GM12878 (cell line): ENCODE measurements at regions not wholly inside any gene's neighbourhood (a gene's known extent, or its start where the extent isn't known, plus 50 kb on each side); places are given as distances from the start of the nearest gene placed in this dataset.

ENCODE experiments used
- ATAC-seq: fragments of 200-7000 bp; cut with Tn5 transposase; 3 replicates; pipeline ENCODE4 v1.9.1; 2020; ENCODE audit warnings: mild to moderate bottlenecking, moderate library complexity
- BruUV-seq: library from RNA; stranded (reverse); fragments of 400-500 nt; replicated peaks from 2 replicates; lab custom pipeline; 2021; lab: Mats Ljungman, UMichigan
- CTCF ChIA-PET: fragments of 300-600 bp; sonication (Branson Sonifier 250); formaldehyde crosslinking; extraction: SDS; loops from one replicate; lab custom pipeline; 2021; ENCODE audit warnings: inconsistent platforms; lab: Yijun Ruan, JAX
- POLR2A ChIA-PET: fragments of 350-600 bp; formaldehyde crosslinking; extraction: SDS; loops from one replicate; lab custom pipeline; 2021; ENCODE audit warnings: inconsistent platforms; lab: Charles Lee
- RAD21 ChIA-PET: fragments of 300-600 bp; sonication (Branson Sonifier 250); formaldehyde crosslinking; loops from one replicate; lab custom pipeline; 2023; ENCODE audit warnings: antibody characterized with exemption; ENCODE audit not compliant: unreplicated experiment; lab: Charles Lee
- SMC1A ChIA-PET: fragments of 300-600 bp; sonication (Branson Sonifier 250); formaldehyde crosslinking; loops from one replicate; lab custom pipeline; 2023; ENCODE audit not compliant: unreplicated experiment, uncharacterized antibody; lab: Charles Lee
- DNase-seq: peaks from one replicate; pipeline ENCODE4 v3.0.0-alpha.2; 2011; ENCODE audit warnings: low read depth, low spot score
- FAIRE-seq: peaks from 3 replicates; lab custom pipeline; 2011; peaks lifted over from hg19 to GRCh38; lab: Jason Lieb, UNC
- H2AFZ ChIP-seq: 2 replicates; pipeline ENCODE4 v1.6.0; 2011; ENCODE audit warnings: low read depth, low read length, control low read depth; ENCODE audit not compliant: control insufficient read depth
- H3K27ac ChIP-seq: 2 replicates; pipeline ENCODE4 v1.5.1; 2011; ENCODE audit warnings: control low read depth; ENCODE audit not compliant: control insufficient read depth, insufficient read depth
- H3K27me3 ChIP-seq, 2 experiments: replicated peaks in 1 of 2; 2 replicates each; pipeline versions ENCODE4 v1.6.0 to v1.6.1; 2011; ENCODE audit warnings: low read length in 1 of 2; ENCODE audit not compliant: control insufficient read depth in 2 of 2, insufficient read depth in 2 of 2
- H3K36me3 ChIP-seq, 2 experiments: 2 replicates each; pipeline ENCODE4 v1.5.1; 2011; ENCODE audit warnings: low read length in 1 of 2; ENCODE audit not compliant: control insufficient read depth in 2 of 2, insufficient read depth in 2 of 2
- H3K4me1 ChIP-seq: 2 replicates; pipeline ENCODE4 v1.6.1; 2011; ENCODE audit warnings: mild to moderate bottlenecking, low read length, moderate library complexity, mixed read lengths; ENCODE audit not compliant: control insufficient read depth, insufficient read depth
- H3K4me2 ChIP-seq: 2 replicates; pipeline ENCODE4 v1.6.0; 2011; ENCODE audit warnings: control low read depth; ENCODE audit not compliant: control insufficient read depth, insufficient read depth
- H3K4me3 ChIP-seq: fragments of 200-600 bp; sonication (generic); 2 replicates; pipeline ENCODE4 v1.5.1; 2016
- H3K79me2 ChIP-seq: 2 replicates; pipeline ENCODE4 v1.6.0; 2011; ENCODE audit warnings: low read length; ENCODE audit not compliant: control insufficient read depth, insufficient read depth
- H3K9ac ChIP-seq: 2 replicates; pipeline ENCODE4 v1.8.0; 2011; ENCODE audit warnings: low read length, control low read depth, mixed read lengths; ENCODE audit not compliant: control insufficient read depth, insufficient read depth
- H3K9me3 ChIP-seq: replicated peaks from 3 replicates; pipeline ENCODE4 v1.5.1; 2011; ENCODE audit warnings: mild to moderate bottlenecking, low read length; ENCODE audit not compliant: control insufficient read depth, insufficient read depth
- H4K20me1 ChIP-seq: 2 replicates; pipeline ENCODE4 v1.6.0; 2011; ENCODE audit not compliant: control insufficient read depth, insufficient read depth
- BCL11A ChIP-seq: IDR thresholded peaks from 2 replicates; pipeline ENCODE4 v1.6.1; 2011; ENCODE audit warnings: low read depth, low read length
- BMI1 ChIP-seq: fragments of 450-650 bp; IDR thresholded peaks from 2 replicates; pipeline ENCODE4 v1.6.1; 2016; ENCODE audit warnings: mild to moderate bottlenecking, moderate library complexity, borderline replicate concordance
- DPF2 ChIP-seq: fragments of 450-650 bp; IDR thresholded peaks from 2 replicates; pipeline ENCODE4 v1.6.1; 2017; ENCODE audit warnings: mild to moderate bottlenecking
- ETV6 ChIP-seq, 2 experiments: fragments of 450-650 bp in 1 of 2; IDR thresholded peaks in 1 of 2; conservative IDR thresholded peaks in 1 of 2; 2 replicates each; pipeline ENCODE4 v1.6.1; 2014; ENCODE audit warnings: antibody characterized with exemption in 1 of 2, borderline replicate concordance in 1 of 2, low read depth in 1 of 2, mild to moderate bottlenecking in 1 of 2, moderate library complexity in 1 of 2
- FOS ChIP-seq: IDR thresholded peaks from 3 replicates; pipeline ENCODE4 v1.6.1; 2011; ENCODE audit warnings: borderline replicate concordance; ENCODE audit not compliant: insufficient read length; ENCODE audit errors: extremely low read depth
- GABPA ChIP-seq: IDR thresholded peaks from 2 replicates; pipeline ENCODE4 v1.6.1; 2014; ENCODE audit warnings: antibody characterized with exemption, low read depth, mild to moderate bottlenecking, inconsistent platforms
- MXI1 ChIP-seq: fragments of 150-350 bp; IDR thresholded peaks from 2 replicates; pipeline ENCODE4 v1.6.1; 2011; ENCODE audit warnings: low read depth, mild to moderate bottlenecking, inconsistent platforms, low read length, improper control_type of control experiment
- NKRF ChIP-seq: fragments of 450-650 bp; conservative IDR thresholded peaks from 2 replicates; pipeline ENCODE4 v1.6.1; 2017; ENCODE audit warnings: mild to moderate bottlenecking, moderate library complexity
- NR2F1 ChIP-seq: fragments of 450-650 bp; conservative IDR thresholded peaks from 2 replicates; pipeline ENCODE4 v1.6.1; 2017; ENCODE audit warnings: mild to moderate bottlenecking
- PKNOX1 ChIP-seq: fragments of 450-650 bp; IDR thresholded peaks from 2 replicates; pipeline ENCODE4 v1.6.1; 2016; ENCODE audit warnings: mild to moderate bottlenecking
- PML ChIP-seq: IDR thresholded peaks from 2 replicates; pipeline ENCODE4 v1.6.1; 2012; ENCODE audit warnings: low read length, inconsistent platforms
- RBBP5 ChIP-seq: fragments of 200-600 bp; sonication (generic); conservative IDR thresholded peaks from 2 replicates; pipeline ENCODE4 v1.6.1; 2016
- SIX5 ChIP-seq: IDR thresholded peaks from 2 replicates; pipeline ENCODE4 v1.6.1; 2011; ENCODE audit warnings: mild to moderate bottlenecking, low read depth, low read length, moderate library complexity; ENCODE audit not compliant: severe bottlenecking
- TCF12 ChIP-seq: IDR thresholded peaks from 2 replicates; pipeline ENCODE4 v1.6.1; 2011; ENCODE audit warnings: low read depth, mild to moderate bottlenecking, low read length
- ZBTB33 ChIP-seq: fragments of 450-650 bp; IDR thresholded peaks from 2 replicates; pipeline ENCODE4 v1.6.1; 2017; ENCODE audit warnings: mild to moderate bottlenecking
- ZNF274 ChIP-seq: IDR thresholded peaks from one replicate; pipeline ENCODE4 v1.8.0; 2011; ENCODE audit not compliant: insufficient read length, insufficient read depth
- WGBS: methylation state at CpG from one replicate; pipeline ENCODE4 v1.1.6; 2016; ENCODE audit warnings: low lambda C conversion rate; ENCODE audit not compliant: insufficient replicate concordance, insufficient coverage; ENCODE audit errors: missing lambda C conversion rate; 5-methylcytosine and 5-hydroxymethylcytosine counted together
- in situ Hi-C: fragments of 300-500 bp; cut with MboI; formaldehyde crosslinking; loops from 9 replicates; pipeline ENCODE4 v1.14.3; 2018; ENCODE audit warnings: mixed read lengths
- intact Hi-C: fragments of 100-400 bp; cut with micrococcal nuclease; formaldehyde crosslinking; loops from one replicate; pipeline ENCODE4 v1.14.2; 2022; ENCODE audit not compliant: unreplicated experiment

- TF ChIP-seq ZNF274 = no peak
Observed at GRCh38 chr12:59934486-59934885, 338.7 kb downstream of the SLC16A7 start (continued).

GRCh38 chr12:59936534-59936933 is 340.7 kb downstream of the SLC16A7 start:
- Histone ChIP-seq H3K9me3 (no peaks in the 10 kb centered on the region), H3K27me3 (no peaks in the 10 kb centered on the region), H3K79me2 (no peaks in the 10 kb centered on the region), H3K4me3 (no peak overlapping the region), H3K36me3 (no peaks in the 10 kb centered on the region), H2AFZ (no peak overlapping the region), H3K4me1 (no peaks in the 10 kb centered on the region), H4K20me1 (no peaks in the 10 kb centered on the region), H3K4me2 (no peak overlapping the region), H3K9ac (no peak overlapping the region), H3K27ac (no peak overlapping the region)
- intact Hi-C loops = no loop called here
- POLR2A ChIA-PET = no interaction called here
- FAIRE-seq = no peak
- CTCF ChIA-PET = no interaction called here
- no peak for DNase-seq
- SMC1A ChIA-PET = interaction anchor here (1.1 kb wide), 1 partner anchor 26 kb away, joined by 3 read pairs; no protein-coding TSS in a partner anchor
- no peak for ATAC-seq
- RAD21 ChIA-PET = no interaction called here
- in situ Hi-C loops = no loop called here
- 2% methylated on average over 3 of the region's 3 CpGs for WGBS
- no TSS peak for BruUV-seq
- TF ChIP-seq DPF2 (no peak), ETV6 (conservative IDR thresholded peaks at IDR 0.05 in 1 of 2, IDR thresholded peaks at IDR 0.05 in 1 of 2; ENCODE audit: borderline replicate concordance in 1 of 2, low read depth in 1 of 2) (no peak), BMI1 (no peak), SIX5 (no peak), FOS (no peak), PML (no peak), MXI1 (no peak), GABPA (no peak), PKNOX1 (no peak), NKRF (no peak), NR2F1 (no peak), BCL11A (no peak), RBBP5 (no peak), TCF12 (no peak), ZBTB33 (no peak)
